Choroid plexus epithelial cell (primary cell): ENCODE measurements at regions not wholly inside any gene's neighbourhood (a gene's known extent, or its start where the extent isn't known, plus 50 kb on each side); places are given as distances from the start of the nearest gene placed in this dataset.

Source experiments
- DNase-seq: peaks from one replicate; pipeline ENCODE4 v3.0.0-alpha.2; 2010; ENCODE audit warnings: low read depth
- H3K4me3 ChIP-seq: 2 replicates; pipeline ENCODE4 v1.5.1; 2011; ENCODE audit warnings: low read depth, mild to moderate bottlenecking, control low read depth, low read length, moderate library complexity
- TF ChIP-seq, protein P1 (sequence below): conservative IDR thresholded peaks from 2 replicates; pipeline ENCODE4 v1.5.1; 2011; ENCODE audit warnings: low read depth, mild to moderate bottlenecking, control low read depth, inconsistent platforms, low read length, moderate library complexity

DNA sequence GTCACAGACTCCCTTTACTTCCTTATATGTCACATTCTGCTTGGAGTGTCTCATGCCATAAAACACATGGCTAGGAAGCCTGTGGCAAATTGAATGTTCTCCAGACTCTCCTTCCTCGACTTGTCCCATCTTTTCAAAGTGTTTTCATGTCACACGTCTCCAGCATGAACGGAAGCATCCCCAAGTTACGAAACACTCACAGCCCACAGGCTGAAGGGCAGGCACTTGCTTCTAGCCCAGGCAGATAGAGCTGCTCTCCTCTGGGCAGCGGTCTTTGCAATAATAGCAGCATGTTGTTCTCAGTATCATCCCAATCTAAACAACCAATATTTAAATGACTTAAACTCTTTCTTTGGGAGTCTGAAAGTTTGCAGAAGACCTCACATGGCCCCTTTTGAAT is 85.3 kb upstream of the ADAMTS9 start:
- no peak for DNase-seq
- TF ChIP-seq, protein P1, sequence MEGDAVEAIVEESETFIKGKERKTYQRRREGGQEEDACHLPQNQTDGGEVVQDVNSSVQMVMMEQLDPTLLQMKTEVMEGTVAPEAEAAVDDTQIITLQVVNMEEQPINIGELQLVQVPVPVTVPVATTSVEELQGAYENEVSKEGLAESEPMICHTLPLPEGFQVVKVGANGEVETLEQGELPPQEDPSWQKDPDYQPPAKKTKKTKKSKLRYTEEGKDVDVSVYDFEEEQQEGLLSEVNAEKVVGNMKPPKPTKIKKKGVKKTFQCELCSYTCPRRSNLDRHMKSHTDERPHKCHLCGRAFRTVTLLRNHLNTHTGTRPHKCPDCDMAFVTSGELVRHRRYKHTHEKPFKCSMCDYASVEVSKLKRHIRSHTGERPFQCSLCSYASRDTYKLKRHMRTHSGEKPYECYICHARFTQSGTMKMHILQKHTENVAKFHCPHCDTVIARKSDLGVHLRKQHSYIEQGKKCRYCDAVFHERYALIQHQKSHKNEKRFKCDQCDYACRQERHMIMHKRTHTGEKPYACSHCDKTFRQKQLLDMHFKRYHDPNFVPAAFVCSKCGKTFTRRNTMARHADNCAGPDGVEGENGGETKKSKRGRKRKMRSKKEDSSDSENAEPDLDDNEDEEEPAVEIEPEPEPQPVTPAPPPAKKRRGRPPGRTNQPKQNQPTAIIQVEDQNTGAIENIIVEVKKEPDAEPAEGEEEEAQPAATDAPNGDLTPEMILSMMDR: no peak

GRCh38 chr3:64766440-64766839 is 78.6 kb upstream of the ADAMTS9 start:
- TF ChIP-seq, protein P1: no peak
- H3K4me3 ChIP-seq: no peak overlapping the region
- peak; percentile 36 for DNase-seq

More for the DNA sequence above, 85.3 kb upstream of the ADAMTS9 start:
- H3K4me3 ChIP-seq: no peak overlapping the region

DNA sequence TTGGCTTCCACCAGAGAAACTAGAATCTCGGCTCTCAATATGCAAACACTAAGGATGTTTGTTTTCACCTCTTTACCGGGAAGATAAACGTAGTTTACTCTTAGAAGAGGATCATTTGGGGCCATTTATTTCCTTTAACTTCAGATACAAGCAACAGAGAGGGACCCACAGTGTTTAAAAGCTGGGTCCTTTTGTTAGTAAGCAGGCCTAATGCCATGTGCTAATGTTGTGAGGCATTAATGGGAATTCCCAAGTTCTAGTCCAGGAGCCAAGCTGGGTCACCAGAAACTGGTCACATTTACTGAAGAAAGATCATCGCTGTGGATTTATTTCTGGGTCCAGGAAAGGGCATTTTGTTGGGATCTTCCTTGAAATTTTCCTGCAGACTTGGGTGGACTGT is 78.1 kb upstream of the ADAMTS9 start:
- no peak overlapping the region for H3K4me3 ChIP-seq
- no peak for DNase-seq
- TF ChIP-seq, protein P1: no peak

DNA sequence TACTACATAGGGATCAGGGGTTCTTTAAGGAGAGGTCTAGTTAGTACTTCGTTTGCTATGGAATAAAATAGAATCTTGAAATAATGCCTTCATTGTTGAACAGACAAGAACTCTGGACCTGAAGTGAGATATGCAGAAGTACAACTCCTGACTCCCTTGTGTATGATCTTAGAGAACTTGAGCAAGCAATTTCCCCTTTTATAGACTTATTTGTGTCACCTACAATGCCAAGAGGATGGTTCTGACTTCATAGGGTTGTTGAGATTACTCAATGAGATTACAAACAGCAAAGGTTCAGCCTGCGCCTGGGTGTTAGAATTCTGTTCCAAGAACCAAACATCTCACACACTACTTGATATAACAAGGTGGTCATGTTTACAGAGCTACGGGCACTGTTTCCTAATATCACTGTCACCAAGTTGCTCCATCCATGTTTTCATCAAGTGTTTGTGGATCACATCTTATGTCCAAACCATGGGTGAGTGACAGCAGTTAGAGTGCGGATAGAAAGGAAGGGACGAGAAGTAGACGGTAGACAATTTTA is 76.7 kb upstream of the ADAMTS9 start:
- H3K4me3 ChIP-seq: no peak overlapping the region
- DNase-seq: no peak
- TF ChIP-seq, protein P1: no peak

DNA sequence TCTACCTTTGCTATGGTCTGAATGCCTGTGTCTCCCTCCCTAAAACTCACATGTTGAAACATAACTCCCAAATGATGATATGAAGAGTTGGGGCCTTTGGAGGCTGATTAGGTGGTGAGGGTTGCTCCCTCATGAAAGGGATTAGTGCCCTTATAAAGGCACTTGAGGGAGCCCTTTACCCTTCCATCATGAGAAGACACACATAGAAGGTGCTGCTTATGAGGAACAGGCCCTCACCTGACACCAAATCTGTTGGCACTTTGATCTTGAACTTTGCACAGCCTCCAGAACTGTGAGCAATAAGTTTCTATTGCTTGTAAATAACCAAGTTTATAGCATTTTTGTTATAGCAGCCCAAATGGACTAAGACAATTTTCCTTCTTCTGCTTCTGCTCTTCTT is 76.2 kb upstream of the ADAMTS9 start:
- TF ChIP-seq, protein P1: no peak
- no peak for DNase-seq
- H3K4me3 ChIP-seq: no peak overlapping the region

- TF ChIP-seq, protein P1: no peak
- DNase-seq: no peak
- no peak overlapping the region for H3K4me3 ChIP-seq
These were observed 73.9 kb upstream of the ADAMTS9 start for GRCh38 chr3:64761729-64762128.

DNA sequence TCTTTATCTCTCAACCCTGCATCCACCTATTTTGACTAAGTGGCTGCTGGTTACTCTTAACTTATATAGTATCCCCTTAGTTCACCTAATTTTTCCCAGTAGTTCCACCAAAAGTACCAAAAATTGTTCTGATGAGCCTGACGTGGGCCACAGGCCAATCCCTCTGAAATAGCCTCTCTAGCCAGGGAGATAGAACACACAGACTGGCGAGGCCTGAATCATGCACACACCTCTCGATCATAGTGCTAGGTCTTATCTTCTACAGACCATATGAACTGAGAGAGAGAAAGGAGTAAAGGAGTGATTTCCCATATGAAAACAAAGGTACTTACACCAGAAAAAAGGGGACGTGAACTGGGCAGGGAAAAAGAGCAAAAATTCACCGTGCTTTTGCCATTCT is 72.5 kb upstream of the ADAMTS9 start:
- DNase-seq: no peak
- H3K4me3 ChIP-seq: no peak overlapping the region
- TF ChIP-seq, protein P1: no peak
